ENCODE measurements at regions not wholly inside any gene's neighbourhood (a gene's known extent, or its start where the extent isn't known, plus 50 kb on each side); places are given as distances from the start of the nearest gene placed in this dataset.

DNA sequence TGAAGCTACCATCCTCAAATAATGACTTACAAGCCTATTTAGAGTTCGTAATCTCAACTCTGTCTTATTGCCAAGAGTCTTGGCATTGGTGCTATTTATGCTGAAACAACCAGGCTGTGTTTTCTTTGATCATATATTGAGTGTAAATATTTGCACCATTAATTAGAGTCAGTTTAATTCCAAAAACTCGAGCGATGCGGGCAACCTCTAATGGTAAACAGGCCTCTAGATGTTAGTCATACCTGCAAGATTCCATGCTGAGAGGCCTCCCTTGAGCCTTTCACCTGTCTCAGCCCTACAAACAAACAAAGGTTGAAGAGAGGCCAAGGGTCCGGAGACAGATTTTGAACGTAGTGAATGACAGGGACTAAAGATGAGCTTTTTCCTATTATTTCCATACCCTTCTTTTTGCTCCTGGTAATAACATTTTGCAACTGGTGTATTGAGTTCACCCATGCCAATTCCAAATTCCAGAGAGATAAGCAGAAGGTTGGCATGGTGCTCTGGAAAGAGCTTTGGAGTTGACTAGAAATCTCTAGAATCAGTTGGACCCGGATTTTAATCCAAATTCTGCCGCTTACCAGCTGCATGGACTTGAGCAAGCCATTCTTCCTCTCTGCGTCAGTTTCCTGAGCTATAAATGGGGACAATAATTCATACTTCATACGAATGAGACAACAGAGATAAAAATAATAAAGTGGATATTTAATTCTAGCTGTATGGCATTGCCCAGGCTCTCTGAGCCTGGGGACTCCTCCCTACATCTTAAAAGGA lies 99.1 kb upstream of the ANO1 start:
- TF ChIP-seq GATA2 (IDR thresholded peaks at IDR 0.05; ENCODE audit: low read depth, low read length) (no peak), GATA3 (IDR thresholded peaks at IDR 0.05; ENCODE audit: low read depth, low read length) (no peak)

GRCh38 chr11:69979632-69980031 lies 98.5 kb upstream of the ANO1 start:
- TF ChIP-seq GATA2 (IDR thresholded peaks at IDR 0.05; ENCODE audit: low read depth, low read length): no peak
- no peak for TF ChIP-seq GATA3 (IDR thresholded peaks at IDR 0.05; ENCODE audit: low read depth, low read length)

DNA sequence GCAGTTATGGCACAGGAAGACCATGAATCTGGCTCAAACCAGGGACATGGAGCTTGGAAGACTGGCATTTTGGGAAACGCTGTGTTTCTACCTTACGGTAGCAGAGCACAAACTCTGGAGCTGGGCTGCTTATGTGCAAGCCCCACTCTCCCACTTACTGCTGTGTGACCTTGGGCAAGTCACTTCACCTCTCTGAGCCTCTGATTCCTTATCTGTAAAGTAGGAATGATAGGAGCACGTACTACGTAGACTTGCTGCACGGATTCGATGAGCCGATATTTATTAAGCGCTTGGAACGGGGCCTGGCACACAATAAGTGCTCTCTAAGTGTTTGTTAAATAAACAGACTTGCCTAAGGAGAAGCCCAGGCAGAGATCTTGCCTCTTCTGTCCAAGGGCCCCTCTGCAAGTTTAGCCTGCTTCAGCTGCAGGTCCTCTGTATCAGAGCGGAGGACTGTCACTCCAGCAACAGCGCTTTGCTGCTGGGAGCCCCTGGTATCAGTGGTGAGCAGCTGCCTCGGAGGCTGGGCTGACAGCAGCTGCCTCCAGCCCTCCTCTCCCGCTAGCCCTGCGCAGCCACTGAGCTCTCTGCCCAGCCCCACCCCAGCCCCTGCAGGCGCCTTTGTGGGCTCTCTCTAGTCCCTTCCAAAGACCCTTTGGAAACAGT lies 96.9 kb upstream of the ANO1 start:
- TF ChIP-seq GATA3 (IDR thresholded peaks at IDR 0.05; ENCODE audit: low read depth, low read length) (no peak), GATA2 (IDR thresholded peaks at IDR 0.05; ENCODE audit: low read depth, low read length) (no peak)

GRCh38 chr11:69982690-69983570 lies 95.2 kb upstream of the ANO1 start:
- TF ChIP-seq GATA2 (IDR thresholded peaks at IDR 0.05; ENCODE audit: low read depth, low read length) (no peak), GATA3 (IDR thresholded peaks at IDR 0.05; ENCODE audit: low read depth, low read length) (no peak)

DNA sequence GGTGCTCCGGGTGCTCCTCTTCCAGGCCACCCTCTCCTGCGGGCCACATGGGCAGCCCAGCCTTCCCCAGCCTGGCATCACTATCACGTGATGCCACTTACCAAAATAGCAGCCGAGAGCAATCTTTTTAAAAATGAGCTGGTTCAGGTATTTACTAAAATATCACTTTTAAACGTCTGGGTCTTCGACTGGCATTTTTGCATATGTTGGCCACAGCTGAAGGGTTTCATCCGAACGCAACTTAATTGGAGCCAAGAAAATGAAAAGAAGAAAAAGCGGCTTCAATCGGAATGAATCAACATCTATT lies 94.6 kb upstream of the ANO1 start:
- TF ChIP-seq GATA2 (IDR thresholded peaks at IDR 0.05; ENCODE audit: low read depth, low read length) (no peak), GATA3 (IDR thresholded peaks at IDR 0.05; ENCODE audit: low read depth, low read length) (no peak)

GRCh38 chr11:69983897-69984438 lies 94.1 kb upstream of the ANO1 start:
- no peak for TF ChIP-seq GATA3 (IDR thresholded peaks at IDR 0.05; ENCODE audit: low read depth, low read length)
- TF ChIP-seq GATA2 (IDR thresholded peaks at IDR 0.05; ENCODE audit: low read depth, low read length): no peak

GRCh38 chr11:69984457-69985261 lies 93.5 kb upstream of the ANO1 start:
- TF ChIP-seq GATA2 (IDR thresholded peaks at IDR 0.05; ENCODE audit: low read depth, low read length) (no peak), GATA3 (IDR thresholded peaks at IDR 0.05; ENCODE audit: low read depth, low read length) (no peak)

- no peak for TF ChIP-seq GATA2 (IDR thresholded peaks at IDR 0.05; ENCODE audit: low read depth, low read length)
Measured at GRCh38 chr11:69985331-69985640, 92.8 kb upstream of the ANO1 start.

- no peak for TF ChIP-seq GATA3 (IDR thresholded peaks at IDR 0.05; ENCODE audit: low read depth, low read length)
- no peak for TF ChIP-seq GATA2 (IDR thresholded peaks at IDR 0.05; ENCODE audit: low read depth, low read length)
Measured at GRCh38 chr11:69985641-69986439, 92.3 kb upstream of the ANO1 start.

DNA sequence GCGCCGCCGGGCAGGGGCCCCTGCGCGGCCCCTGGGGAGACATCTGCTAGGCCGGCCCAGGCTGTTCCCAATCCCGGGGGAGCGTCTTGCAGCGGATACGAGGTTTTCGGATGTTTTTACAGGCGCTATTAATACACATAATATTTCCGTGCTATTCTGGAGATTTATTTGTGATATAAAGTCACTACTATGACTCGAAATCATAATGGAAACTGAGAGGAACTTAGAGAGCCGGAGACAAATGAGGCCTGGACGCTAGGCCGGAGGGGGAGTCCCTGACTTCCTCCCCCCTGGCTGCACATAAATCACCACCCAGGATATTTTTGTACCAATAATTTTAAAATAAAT lies 91.7 kb upstream of the ANO1 start:
- no peak for TF ChIP-seq GATA3 (IDR thresholded peaks at IDR 0.05; ENCODE audit: low read depth, low read length)
- no peak for TF ChIP-seq GATA2 (IDR thresholded peaks at IDR 0.05; ENCODE audit: low read depth, low read length)

DNA sequence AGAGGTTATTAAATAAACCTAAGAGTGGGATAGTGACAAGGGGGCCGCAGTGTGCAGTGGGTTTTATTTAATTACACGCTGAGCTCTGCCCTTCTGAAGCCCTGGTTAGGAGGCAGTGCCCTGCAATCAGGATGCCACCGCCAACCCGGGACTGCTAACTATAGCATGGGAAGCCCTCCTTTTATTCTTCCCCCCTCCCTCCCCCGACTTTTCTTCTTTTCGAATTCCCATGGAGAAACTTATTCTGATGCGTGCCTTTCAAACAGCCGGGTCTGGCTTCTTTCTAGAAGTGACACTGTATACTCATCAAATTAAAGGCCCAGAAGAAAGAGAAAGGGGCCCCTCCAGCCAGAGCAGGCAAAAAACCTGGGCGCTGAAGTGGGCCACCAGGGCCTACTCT lies 91.3 kb upstream of the ANO1 start:
- no peak for TF ChIP-seq GATA3 (IDR thresholded peaks at IDR 0.05; ENCODE audit: low read depth, low read length)
- no peak for TF ChIP-seq GATA2 (IDR thresholded peaks at IDR 0.05; ENCODE audit: low read depth, low read length)

DNA sequence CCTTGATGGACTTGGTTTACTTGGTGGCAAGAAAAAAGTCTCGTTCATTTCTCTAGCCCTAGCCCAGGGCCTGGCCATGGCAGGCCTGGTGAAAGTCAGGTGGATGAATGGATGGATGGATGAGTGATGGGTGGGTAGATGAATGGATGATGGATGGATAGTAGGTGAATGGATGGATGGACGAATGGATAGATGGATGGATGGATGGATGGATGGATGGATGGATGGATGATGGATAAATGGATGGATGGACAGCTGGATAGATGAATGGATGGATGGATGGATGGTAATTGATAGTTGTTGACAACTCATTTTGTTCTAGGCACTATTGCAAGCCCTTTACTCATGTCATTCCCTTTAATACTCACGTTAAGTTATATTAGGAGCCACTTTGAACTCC lies 86.1 kb upstream of the ANO1 start:
- TF ChIP-seq GATA2 (IDR thresholded peaks at IDR 0.05; ENCODE audit: low read depth, low read length) (no peak), GATA3 (IDR thresholded peaks at IDR 0.05; ENCODE audit: low read depth, low read length) (no peak)
